ENCODE measurements at regions not wholly inside any gene's neighbourhood (a gene's known extent, or its start where the extent isn't known, plus 50 kb on each side); places are given as distances from the start of the nearest gene placed in this dataset.
"Not testable (repeated sequence)": the region's sequence is repeated elsewhere in the genome, so short reads cannot be mapped to it uniquely, and the experiment has no call there.

DNA sequence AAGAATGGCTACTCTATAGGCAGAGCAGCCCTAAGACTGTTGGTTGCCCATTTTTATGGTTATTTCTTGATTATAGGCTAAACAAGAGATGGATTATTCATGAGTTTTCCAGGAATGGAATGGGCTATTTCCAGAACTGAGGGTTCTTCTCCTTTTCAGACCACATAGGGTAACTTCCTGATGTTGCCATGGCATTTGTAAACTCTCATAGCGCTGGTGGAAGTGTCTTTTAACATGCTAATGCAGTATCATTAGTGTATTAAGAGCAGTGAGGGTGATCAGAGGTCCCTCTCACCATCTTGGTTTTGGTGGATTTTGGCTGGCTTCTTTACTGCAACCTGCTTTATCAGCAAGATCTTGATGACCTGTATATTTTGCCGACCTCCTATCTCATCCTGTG lies 904.6 kb upstream of the FBXO33 start:
- no peak overlapping the region for H3K9ac ChIP-seq (ENCODE audit: low read depth in 1 of 2, low read length in 2 of 2)
- 45% methylated on average over 2 of the region's 2 CpGs for WGBS
- H3K27me3 ChIP-seq (ENCODE audit: control insufficient read depth in 4 of 4, insufficient read depth in 4 of 4, low read length in 3 of 4) = no peaks in the 10 kb centered on the region
- no peak for DNase-seq (ENCODE audit: low spot score)
- no peaks in the 10 kb centered on the region for H3K36me3 ChIP-seq (ENCODE audit: control insufficient read depth in 4 of 4, insufficient read depth in 3 of 4, low read depth in 1 of 4, low read length in 3 of 4)
- no peak overlapping the region for H3K27ac ChIP-seq (ENCODE audit: low read depth in 1 of 2, low read length in 2 of 2)
- no peak overlapping the region for H3K4me3 ChIP-seq (ENCODE audit: low read depth in 1 of 3, low read length in 3 of 3)
- peaks cover 0 to 5% (median 0%) of the 10 kb centered on the region in 4 donors for H3K9me3 ChIP-seq (ENCODE audit: control insufficient read depth in 4 of 4, low read length in 3 of 4)
- H3K4me1 ChIP-seq (ENCODE audit: control insufficient read depth in 4 of 4, insufficient read depth in 4 of 4, low read length in 3 of 4) = no peaks in the 10 kb centered on the region
- TF ChIP-seq JUND (IDR thresholded peaks at IDR 0.05) (no peak), RAD21 (IDR thresholded peaks at IDR 0.05) (no peak), SP1 (IDR thresholded peaks at IDR 0.05) (no peak), FOXA1 (IDR thresholded peaks at IDR 0.05) (no peak), GABPA (IDR thresholded peaks at IDR 0.05 in 1 of 2, conservative IDR thresholded peaks at IDR 0.05 in 1 of 2) (no peak), HNF4G (IDR thresholded peaks at IDR 0.05) (no peak), FOXA2 (IDR thresholded peaks at IDR 0.05) (no peak), YY1 (IDR thresholded peaks at IDR 0.05) (no peak), TAF1 (conservative IDR thresholded peaks at IDR 0.05) (no peak), RXRA (IDR thresholded peaks at IDR 0.05) (no peak), NR2F2 (IDR thresholded peaks at IDR 0.05) (no peak), EGR1 (IDR thresholded peaks at IDR 0.05; ENCODE audit: low read depth in 2 of 2) (no peak)
- TF ChIP-seq, protein P1, sequence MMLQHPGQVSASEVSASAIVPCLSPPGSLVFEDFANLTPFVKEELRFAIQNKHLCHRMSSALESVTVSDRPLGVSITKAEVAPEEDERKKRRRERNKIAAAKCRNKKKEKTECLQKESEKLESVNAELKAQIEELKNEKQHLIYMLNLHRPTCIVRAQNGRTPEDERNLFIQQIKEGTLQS (IDR thresholded peaks at IDR 0.05) = no peak
- TF ChIP-seq, protein P2, sequence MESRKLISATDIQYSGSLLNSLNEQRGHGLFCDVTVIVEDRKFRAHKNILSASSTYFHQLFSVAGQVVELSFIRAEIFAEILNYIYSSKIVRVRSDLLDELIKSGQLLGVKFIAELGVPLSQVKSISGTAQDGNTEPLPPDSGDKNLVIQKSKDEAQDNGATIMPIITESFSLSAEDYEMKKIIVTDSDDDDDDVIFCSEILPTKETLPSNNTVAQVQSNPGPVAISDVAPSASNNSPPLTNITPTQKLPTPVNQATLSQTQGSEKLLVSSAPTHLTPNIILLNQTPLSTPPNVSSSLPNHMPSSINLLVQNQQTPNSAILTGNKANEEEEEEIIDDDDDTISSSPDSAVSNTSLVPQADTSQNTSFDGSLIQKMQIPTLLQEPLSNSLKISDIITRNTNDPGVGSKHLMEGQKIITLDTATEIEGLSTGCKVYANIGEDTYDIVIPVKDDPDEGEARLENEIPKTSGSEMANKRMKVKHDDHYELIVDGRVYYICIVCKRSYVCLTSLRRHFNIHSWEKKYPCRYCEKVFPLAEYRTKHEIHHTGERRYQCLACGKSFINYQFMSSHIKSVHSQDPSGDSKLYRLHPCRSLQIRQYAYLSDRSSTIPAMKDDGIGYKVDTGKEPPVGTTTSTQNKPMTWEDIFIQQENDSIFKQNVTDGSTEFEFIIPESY (IDR thresholded peaks at IDR 0.05) = no peak
- TF ChIP-seq, protein P3, sequence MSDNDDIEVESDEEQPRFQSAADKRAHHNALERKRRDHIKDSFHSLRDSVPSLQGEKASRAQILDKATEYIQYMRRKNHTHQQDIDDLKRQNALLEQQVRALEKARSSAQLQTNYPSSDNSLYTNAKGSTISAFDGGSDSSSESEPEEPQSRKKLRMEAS (IDR thresholded peaks at IDR 0.05) = no peak
- TF ChIP-seq, protein P4, sequence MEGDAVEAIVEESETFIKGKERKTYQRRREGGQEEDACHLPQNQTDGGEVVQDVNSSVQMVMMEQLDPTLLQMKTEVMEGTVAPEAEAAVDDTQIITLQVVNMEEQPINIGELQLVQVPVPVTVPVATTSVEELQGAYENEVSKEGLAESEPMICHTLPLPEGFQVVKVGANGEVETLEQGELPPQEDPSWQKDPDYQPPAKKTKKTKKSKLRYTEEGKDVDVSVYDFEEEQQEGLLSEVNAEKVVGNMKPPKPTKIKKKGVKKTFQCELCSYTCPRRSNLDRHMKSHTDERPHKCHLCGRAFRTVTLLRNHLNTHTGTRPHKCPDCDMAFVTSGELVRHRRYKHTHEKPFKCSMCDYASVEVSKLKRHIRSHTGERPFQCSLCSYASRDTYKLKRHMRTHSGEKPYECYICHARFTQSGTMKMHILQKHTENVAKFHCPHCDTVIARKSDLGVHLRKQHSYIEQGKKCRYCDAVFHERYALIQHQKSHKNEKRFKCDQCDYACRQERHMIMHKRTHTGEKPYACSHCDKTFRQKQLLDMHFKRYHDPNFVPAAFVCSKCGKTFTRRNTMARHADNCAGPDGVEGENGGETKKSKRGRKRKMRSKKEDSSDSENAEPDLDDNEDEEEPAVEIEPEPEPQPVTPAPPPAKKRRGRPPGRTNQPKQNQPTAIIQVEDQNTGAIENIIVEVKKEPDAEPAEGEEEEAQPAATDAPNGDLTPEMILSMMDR (IDR thresholded peaks at IDR 0.05; ENCODE audit: low read depth, low read length, missing input control) = no peak

DNA sequence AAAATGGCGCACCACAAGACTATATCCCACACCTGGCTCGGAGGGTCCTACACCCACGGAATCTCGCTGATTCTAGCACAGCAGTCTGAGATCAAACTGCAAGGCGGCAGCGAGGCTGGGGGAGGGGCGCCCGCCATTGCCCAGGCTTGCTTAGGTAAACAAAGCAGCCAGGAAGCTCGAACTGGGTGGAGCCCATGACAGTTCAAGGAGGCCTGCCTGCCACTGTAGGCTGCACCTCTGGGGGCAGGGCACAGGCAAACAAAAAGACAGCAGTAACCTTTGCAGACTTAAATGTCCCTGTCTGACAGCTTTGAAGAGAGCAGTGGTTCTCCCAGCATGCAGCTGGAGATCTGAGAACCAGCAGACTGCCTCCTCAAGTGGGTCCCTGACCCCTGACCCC lies 894.3 kb upstream of the FBXO33 start:
- not testable (repeated sequence) for DNase-seq (ENCODE audit: low spot score); H3K36me3 ChIP-seq (ENCODE audit: control insufficient read depth in 4 of 4, insufficient read depth in 3 of 4, low read depth in 1 of 4, low read length in 3 of 4); H3K9me3 ChIP-seq (ENCODE audit: control insufficient read depth in 4 of 4, low read length in 3 of 4); H3K27ac ChIP-seq (ENCODE audit: low read depth in 1 of 2, low read length in 2 of 2); H3K4me1 ChIP-seq (ENCODE audit: control insufficient read depth in 4 of 4, insufficient read depth in 4 of 4, low read length in 3 of 4); H3K27me3 ChIP-seq (ENCODE audit: control insufficient read depth in 4 of 4, insufficient read depth in 4 of 4, low read length in 3 of 4); H3K9ac ChIP-seq (ENCODE audit: low read depth in 1 of 2, low read length in 2 of 2); H3K4me3 ChIP-seq (ENCODE audit: low read depth in 1 of 3, low read length in 3 of 3)
- WGBS = 76% methylated on average over 9 of the region's 9 CpGs

DNA sequence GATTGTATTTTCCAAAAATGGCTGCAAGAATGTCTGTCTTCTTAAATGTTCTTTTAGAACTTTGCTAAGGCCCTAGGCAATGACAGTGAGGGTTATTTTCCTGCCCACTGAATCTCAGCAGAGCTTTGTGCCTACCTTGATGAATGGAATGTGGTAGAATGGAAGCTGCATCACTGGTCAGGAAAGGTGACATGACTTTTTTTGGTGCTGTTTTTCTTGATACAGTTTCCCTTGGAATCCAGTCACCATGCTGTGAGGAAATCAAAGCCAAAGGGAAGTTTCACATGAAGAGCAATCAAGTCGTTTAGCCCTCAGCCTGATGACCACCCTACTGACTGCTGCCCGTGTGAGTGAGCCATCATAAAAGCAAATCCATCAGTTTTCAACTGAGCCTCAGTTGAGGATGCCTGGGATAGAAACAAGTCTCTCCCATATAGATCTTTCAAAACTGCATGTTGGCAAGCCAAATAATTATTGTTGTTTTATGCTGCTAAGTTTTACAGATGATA lies 886.0 kb upstream of the FBXO33 start:
- H3K36me3 ChIP-seq (ENCODE audit: control insufficient read depth in 4 of 4, insufficient read depth in 3 of 4, low read depth in 1 of 4, low read length in 3 of 4) = no peaks in the 10 kb centered on the region
- H3K9ac ChIP-seq (ENCODE audit: low read depth in 1 of 2, low read length in 2 of 2) = no peak overlapping the region
- H3K9me3 ChIP-seq (ENCODE audit: control insufficient read depth in 4 of 4, low read length in 3 of 4) = no peaks in the 10 kb centered on the region
- 35% methylated on average over 2 of the region's 2 CpGs for WGBS
- H3K27ac ChIP-seq (ENCODE audit: low read depth in 1 of 2, low read length in 2 of 2) = no peak overlapping the region
- DNase-seq (ENCODE audit: low spot score) = no peak
- no peak overlapping the region for H3K4me3 ChIP-seq (ENCODE audit: low read depth in 1 of 3, low read length in 3 of 3)
- H3K27me3 ChIP-seq (ENCODE audit: control insufficient read depth in 4 of 4, insufficient read depth in 4 of 4, low read length in 3 of 4) = no peaks in the 10 kb centered on the region
- H3K4me1 ChIP-seq (ENCODE audit: control insufficient read depth in 4 of 4, insufficient read depth in 4 of 4, low read length in 3 of 4) = no peaks in the 10 kb centered on the region
- no peak for TF ChIP-seq TAF1 (conservative IDR thresholded peaks at IDR 0.05)
- no peak for TF ChIP-seq FOXA2 (IDR thresholded peaks at IDR 0.05)
- no peak for TF ChIP-seq SP1 (IDR thresholded peaks at IDR 0.05)
- TF ChIP-seq NR2F2 (IDR thresholded peaks at IDR 0.05) = no peak
- TF ChIP-seq RAD21 (IDR thresholded peaks at IDR 0.05) = no peak
- TF ChIP-seq, protein P5, sequence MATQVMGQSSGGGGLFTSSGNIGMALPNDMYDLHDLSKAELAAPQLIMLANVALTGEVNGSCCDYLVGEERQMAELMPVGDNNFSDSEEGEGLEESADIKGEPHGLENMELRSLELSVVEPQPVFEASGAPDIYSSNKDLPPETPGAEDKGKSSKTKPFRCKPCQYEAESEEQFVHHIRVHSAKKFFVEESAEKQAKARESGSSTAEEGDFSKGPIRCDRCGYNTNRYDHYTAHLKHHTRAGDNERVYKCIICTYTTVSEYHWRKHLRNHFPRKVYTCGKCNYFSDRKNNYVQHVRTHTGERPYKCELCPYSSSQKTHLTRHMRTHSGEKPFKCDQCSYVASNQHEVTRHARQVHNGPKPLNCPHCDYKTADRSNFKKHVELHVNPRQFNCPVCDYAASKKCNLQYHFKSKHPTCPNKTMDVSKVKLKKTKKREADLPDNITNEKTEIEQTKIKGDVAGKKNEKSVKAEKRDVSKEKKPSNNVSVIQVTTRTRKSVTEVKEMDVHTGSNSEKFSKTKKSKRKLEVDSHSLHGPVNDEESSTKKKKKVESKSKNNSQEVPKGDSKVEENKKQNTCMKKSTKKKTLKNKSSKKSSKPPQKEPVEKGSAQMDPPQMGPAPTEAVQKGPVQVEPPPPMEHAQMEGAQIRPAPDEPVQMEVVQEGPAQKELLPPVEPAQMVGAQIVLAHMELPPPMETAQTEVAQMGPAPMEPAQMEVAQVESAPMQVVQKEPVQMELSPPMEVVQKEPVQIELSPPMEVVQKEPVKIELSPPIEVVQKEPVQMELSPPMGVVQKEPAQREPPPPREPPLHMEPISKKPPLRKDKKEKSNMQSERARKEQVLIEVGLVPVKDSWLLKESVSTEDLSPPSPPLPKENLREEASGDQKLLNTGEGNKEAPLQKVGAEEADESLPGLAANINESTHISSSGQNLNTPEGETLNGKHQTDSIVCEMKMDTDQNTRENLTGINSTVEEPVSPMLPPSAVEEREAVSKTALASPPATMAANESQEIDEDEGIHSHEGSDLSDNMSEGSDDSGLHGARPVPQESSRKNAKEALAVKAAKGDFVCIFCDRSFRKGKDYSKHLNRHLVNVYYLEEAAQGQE (IDR thresholded peaks at IDR 0.05) = no peak
- no peak for TF ChIP-seq RXRA (IDR thresholded peaks at IDR 0.05)
- TF ChIP-seq, protein P2 (IDR thresholded peaks at IDR 0.05) = no peak
- no peak for TF ChIP-seq FOXA1 (IDR thresholded peaks at IDR 0.05)
- no peak for TF ChIP-seq HNF4G (IDR thresholded peaks at IDR 0.05)
- TF ChIP-seq GABPA (IDR thresholded peaks at IDR 0.05 in 1 of 2, conservative IDR thresholded peaks at IDR 0.05 in 1 of 2) = no peak
- no peak for TF ChIP-seq HNF4A (conservative IDR thresholded peaks at IDR 0.05)
- TF ChIP-seq, protein P3 (IDR thresholded peaks at IDR 0.05) = no peak
